Tibial nerve (tissue), 4 donors: ENCODE measurements at regions not wholly inside any gene's neighbourhood (a gene's known extent, or its start where the extent isn't known, plus 50 kb on each side); places are given as distances from the start of the nearest gene placed in this dataset.
"Not testable (repeated sequence)": the region's sequence is repeated elsewhere in the genome, so short reads cannot be mapped to it uniquely, and the experiment has no call there.

Experiments used
- DNase-seq, 2 donors: peaks; one replicate each; pipeline ENCODE4 v3.0.0-alpha.2; 2019; ENCODE audit warnings: low spot score in 2 of 2
- H3K27ac ChIP-seq, 4 donors: fragments of 200-600 bp; sonication (generic) in 3 of 4; one replicate each; pipeline ENCODE4 v1.5.1; 2017 to 2019; ENCODE audit warnings: mild to moderate bottlenecking in 1 of 4
- H3K27me3 ChIP-seq, 2 donors: fragments of 200-600 bp; sonication (generic) in 1 of 2; one replicate each; pipeline versions ENCODE4 v1.5.1 to v1.6.0; 2017 to 2019
- H3K36me3 ChIP-seq, 3 donors: fragments of 200-600 bp; sonication (generic); one replicate each; pipeline ENCODE4 v1.5.1; 2018 to 2019
- H3K4me1 ChIP-seq, 4 donors: fragments of 200-600 bp; sonication (generic) in 3 of 4; one replicate each; pipeline ENCODE4 v1.5.1; 2017 to 2019
- H3K4me3 ChIP-seq, 4 donors: fragments of 200-600 bp; sonication (generic) in 3 of 4; one replicate each; pipeline ENCODE4 v1.5.1; 2017 to 2019; ENCODE audit warnings: mild to moderate bottlenecking in 1 of 4, moderate library complexity in 1 of 4
- H3K9me3 ChIP-seq, 4 donors: fragments of 200-600 bp; sonication (generic) in 3 of 4; one replicate each; pipeline ENCODE4 v1.5.1; 2017 to 2019
- EP300 ChIP-seq, 2 donors: sonication (generic); formaldehyde crosslinking; IDR thresholded peaks; one replicate each; pipeline ENCODE4 v1.6.1; 2017; ENCODE audit warnings: antibody characterized with exemption in 2 of 2, mild to moderate bottlenecking in 1 of 2
- POLR2A ChIP-seq, 2 donors: fragments of 450-650 bp; IDR thresholded peaks; one replicate each; pipeline ENCODE4 v1.6.1; 2017; ENCODE audit warnings: antibody characterized with exemption in 2 of 2, mild to moderate bottlenecking in 2 of 2, moderate library complexity in 2 of 2
- WGBS, 2 donors: methylation state at CpG; one replicate each; pipeline ENCODE4 v1.1.5; 2018; 5-methylcytosine and 5-hydroxymethylcytosine counted together
- TF ChIP-seq, protein P1 (sequence below), 5 experiments: fragments of 200-600 bp in 3 of 5; fragments of 450-650 bp in 2 of 5; sonication (generic) in 3 of 5; IDR thresholded peaks; one replicate each; pipeline ENCODE4 v1.5.1; 2016 to 2019; ENCODE audit warnings: antibody characterized with exemption in 5 of 5, mild to moderate bottlenecking in 3 of 5, moderate library complexity in 2 of 5

GRCh38 chr12:131473261-131473660, 237.6 kb upstream of the SFSWAP start:
- peaks cover 0 to 2% (median 0%) of the 10 kb centered on the region in 4 donors for H3K9me3 ChIP-seq
- H3K27ac ChIP-seq: no peak overlapping the region
- H3K27me3 ChIP-seq: no peaks in the 10 kb centered on the region
- no peak overlapping the region for H3K4me3 ChIP-seq
- no peak for DNase-seq
- WGBS, 2 donors: 87 to 89% methylated on average over 11 to 13 of the region's 15 CpGs
- no peaks in the 10 kb centered on the region for H3K4me1 ChIP-seq
- H3K36me3 ChIP-seq: no peaks in the 10 kb centered on the region
- TF ChIP-seq, protein P1, sequence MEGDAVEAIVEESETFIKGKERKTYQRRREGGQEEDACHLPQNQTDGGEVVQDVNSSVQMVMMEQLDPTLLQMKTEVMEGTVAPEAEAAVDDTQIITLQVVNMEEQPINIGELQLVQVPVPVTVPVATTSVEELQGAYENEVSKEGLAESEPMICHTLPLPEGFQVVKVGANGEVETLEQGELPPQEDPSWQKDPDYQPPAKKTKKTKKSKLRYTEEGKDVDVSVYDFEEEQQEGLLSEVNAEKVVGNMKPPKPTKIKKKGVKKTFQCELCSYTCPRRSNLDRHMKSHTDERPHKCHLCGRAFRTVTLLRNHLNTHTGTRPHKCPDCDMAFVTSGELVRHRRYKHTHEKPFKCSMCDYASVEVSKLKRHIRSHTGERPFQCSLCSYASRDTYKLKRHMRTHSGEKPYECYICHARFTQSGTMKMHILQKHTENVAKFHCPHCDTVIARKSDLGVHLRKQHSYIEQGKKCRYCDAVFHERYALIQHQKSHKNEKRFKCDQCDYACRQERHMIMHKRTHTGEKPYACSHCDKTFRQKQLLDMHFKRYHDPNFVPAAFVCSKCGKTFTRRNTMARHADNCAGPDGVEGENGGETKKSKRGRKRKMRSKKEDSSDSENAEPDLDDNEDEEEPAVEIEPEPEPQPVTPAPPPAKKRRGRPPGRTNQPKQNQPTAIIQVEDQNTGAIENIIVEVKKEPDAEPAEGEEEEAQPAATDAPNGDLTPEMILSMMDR (IDR thresholded peaks at IDR 0.05): no peak
- TF ChIP-seq EP300 (IDR thresholded peaks at IDR 0.05): no peak
- no peak for TF ChIP-seq POLR2A (IDR thresholded peaks at IDR 0.05)

GRCh38 chr12:131473741-131474709, 236.9 kb upstream of the SFSWAP start:
- no peaks in the 10 kb centered on the region for H3K27me3 ChIP-seq
- 71 to 74% methylated on average over 30 of the region's 31 CpGs for WGBS, 2 donors
- no peak for DNase-seq
- H3K9me3 ChIP-seq: no peaks in the 10 kb centered on the region
- no peak overlapping the region for H3K4me3 ChIP-seq
- no peaks in the 10 kb centered on the region for H3K4me1 ChIP-seq
- TF ChIP-seq, protein P1 (IDR thresholded peaks at IDR 0.05): no peak
- TF ChIP-seq EP300 (IDR thresholded peaks at IDR 0.05) (no peak), POLR2A (IDR thresholded peaks at IDR 0.05) (no peak)
- H3K36me3 ChIP-seq: no peaks in the 10 kb centered on the region
- H3K27ac ChIP-seq: no peak overlapping the region

- H3K27ac ChIP-seq, H3K36me3 ChIP-seq, H3K4me3 ChIP-seq, H3K4me1 ChIP-seq, H3K27me3 ChIP-seq, DNase-seq, H3K9me3 ChIP-seq: not testable (repeated sequence)
- WGBS, 2 donors: no CpG with 5 or more reads among the region's 19 CpGs
Measured at GRCh38 chr12:131475012-131475411, 235.9 kb upstream of the SFSWAP start.

GRCh38 chr12:131477613-131478012, 233.3 kb upstream of the SFSWAP start:
- TF ChIP-seq EP300 (IDR thresholded peaks at IDR 0.05): no peak
- TF ChIP-seq, protein P1 (IDR thresholded peaks at IDR 0.05): no peak
- TF ChIP-seq POLR2A (IDR thresholded peaks at IDR 0.05): no peak
- Histone ChIP-seq H3K9me3 (no peaks in the 10 kb centered on the region), H3K4me1 (no peaks in the 10 kb centered on the region), H3K27me3 (no peaks in the 10 kb centered on the region), H3K27ac (no peak overlapping the region), H3K4me3 (no peak overlapping the region), H3K36me3 (no peaks in the 10 kb centered on the region)
- 87 to 95% methylated on average over 2 of the region's 2 CpGs for WGBS, 2 donors
- DNase-seq: no peak

GRCh38 chr12:131478468-131478867, 232.4 kb upstream of the SFSWAP start:
- Histone ChIP-seq H3K9me3 (no peaks in the 10 kb centered on the region), H3K4me1 (no peaks in the 10 kb centered on the region), H3K36me3 (no peaks in the 10 kb centered on the region), H3K27me3 (no peaks in the 10 kb centered on the region), H3K27ac (no peak overlapping the region), H3K4me3 (no peak overlapping the region)
- TF ChIP-seq POLR2A (IDR thresholded peaks at IDR 0.05) (no peak), EP300 (IDR thresholded peaks at IDR 0.05) (no peak)
- TF ChIP-seq, protein P1 (IDR thresholded peaks at IDR 0.05): no peak
- 54 to 61% methylated on average over 3 of the region's 3 CpGs for WGBS, 2 donors
- no peak for DNase-seq
